ENCODE measurements at regions not wholly inside any gene's neighbourhood (a gene's known extent, or its start where the extent isn't known, plus 50 kb on each side); places are given as distances from the start of the nearest gene placed in this dataset.
"Not testable (repeated sequence)": the region's sequence is repeated elsewhere in the genome, so short reads cannot be mapped to it uniquely, and the experiment has no call there.

DNA sequence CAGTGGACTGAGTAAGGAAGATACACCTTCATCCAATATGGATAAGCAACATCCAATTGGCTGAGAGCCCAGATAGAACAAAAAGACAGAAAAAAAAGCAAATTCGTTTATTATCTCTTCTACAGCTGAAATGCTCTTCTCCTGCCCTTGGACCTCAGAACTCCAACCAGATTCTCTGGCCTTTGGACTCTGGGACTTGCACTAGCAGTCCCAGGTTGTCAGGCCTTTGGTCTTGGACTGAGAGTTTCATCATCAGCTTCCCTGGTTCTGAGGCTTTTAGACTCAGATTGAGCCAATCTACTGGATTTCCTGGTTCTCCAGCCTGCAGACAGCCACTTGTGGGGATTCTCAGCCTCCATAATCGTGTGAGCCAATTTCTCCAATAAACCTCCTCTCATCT lies 926.8 kb downstream of the PLA2G4A start:
- DNase-seq = no peak

DNA sequence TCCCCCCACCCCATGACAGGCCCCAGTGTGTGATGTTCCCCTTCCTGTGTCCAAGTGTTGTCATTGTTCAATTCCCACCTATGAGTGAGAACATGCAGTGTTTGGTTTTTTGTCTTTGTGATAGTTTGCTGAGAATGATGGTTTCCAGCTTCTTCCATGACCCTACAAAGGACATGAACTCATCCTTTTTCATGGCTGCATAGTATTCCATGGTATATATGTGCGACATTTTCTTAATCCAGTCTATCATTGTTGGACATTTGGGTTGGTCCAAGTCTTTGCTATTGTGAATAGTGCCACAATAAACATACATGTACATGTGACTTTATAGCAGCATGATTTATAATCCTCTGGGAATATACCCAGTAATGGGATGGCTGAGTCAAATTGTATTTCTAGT lies 927.9 kb downstream of the PLA2G4A start:
- not testable (repeated sequence) for DNase-seq

DNA sequence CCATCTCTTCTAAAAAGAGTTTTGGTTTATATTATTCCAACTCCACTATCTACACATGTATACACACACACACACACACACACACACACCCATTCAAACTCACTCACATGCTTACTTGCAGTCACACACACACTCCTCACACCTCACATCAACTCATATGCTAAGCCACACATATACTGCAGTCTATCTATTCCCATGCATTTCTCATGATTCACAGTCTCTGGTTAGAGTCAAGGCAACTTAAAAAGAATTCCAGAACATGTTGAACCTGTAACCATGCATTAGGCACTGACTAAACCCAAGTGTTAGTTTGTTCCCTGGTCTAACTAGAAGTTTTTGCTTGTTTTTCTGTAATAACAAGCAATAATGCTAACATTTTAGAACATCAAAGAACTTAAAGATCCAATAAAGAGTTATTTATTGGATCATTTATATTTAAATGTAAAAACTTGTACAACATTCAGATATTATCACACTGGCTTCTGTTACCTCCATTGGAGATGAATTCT lies 931.1 kb downstream of the PLA2G4A start:
- DNase-seq = no peak

DNA sequence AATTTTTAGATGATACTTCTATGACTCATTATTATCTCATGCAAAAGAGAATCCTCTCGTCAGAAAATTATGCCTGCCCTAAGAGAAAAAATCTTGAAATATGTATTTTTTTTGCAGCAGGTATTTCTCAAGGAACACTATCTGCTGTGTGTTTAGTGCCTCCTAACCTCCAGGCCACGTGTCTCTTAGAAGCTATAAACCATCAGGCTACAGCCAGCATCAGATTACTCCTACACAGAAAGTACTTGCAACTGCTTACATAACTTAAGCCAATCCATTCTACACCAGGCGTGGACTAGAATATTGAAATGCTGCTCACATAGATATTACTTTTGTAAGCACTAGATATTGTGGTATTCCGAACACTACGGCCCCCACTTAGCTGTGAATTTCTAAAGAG lies 933.4 kb downstream of the PLA2G4A start:
- DNase-seq = no peak

DNA sequence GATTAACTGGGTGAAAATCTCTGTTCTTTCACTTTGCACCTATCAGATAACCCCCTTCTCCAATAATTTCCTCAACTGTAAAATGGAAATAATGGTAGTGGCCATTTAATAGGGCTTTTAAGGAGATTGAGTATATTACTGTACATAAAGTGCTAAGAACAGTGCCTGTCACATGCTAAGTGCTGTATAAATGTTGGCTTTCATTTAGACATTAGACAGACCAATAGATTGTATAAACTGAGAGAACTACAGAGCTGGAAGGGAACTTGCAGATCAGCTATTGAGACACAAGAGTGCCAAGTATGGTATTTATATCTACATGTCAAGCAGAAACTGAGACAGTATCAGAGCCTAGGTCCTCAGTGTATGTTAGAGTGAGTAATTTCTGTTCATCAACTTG lies 934.7 kb downstream of the PLA2G4A start:
- DNase-seq = no peak

DNA sequence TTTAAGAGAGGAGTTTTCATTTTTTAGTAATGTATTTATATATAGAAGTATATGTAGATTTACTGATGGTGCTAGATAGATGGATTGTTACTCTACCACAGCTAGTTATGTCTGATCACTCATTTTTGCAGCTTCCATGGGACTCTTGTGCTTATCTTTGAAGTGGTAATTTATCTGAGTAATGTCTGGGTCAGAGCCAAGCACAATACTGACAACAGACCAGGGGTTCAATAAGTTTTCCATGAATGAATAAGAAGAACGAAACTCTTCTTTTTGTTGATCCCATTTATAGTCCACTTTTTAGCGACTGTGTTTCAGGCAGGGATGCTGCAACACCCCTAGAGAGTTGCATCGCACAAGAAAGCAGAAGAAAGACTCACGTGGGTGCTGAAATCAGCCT lies 935.2 kb downstream of the PLA2G4A start:
- DNase-seq = no peak

DNA sequence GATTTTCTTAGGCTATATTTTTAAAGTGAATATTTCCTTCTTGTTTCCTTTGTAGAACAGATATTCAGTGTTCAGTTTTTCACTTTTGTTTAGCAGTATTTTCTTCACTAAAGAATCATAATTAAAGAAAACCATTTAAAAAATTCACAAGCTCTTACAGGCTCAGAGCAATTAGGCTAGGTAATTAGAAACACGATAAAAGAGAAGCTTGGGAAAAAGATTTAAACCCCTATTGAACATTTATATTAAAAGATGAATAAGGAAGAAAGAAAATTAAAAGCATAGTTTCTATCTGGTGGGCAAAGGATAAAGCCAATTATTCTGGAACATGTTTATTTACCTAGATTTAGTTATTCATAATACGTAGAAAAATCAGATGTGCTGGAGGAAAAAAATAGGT lies 942.6 kb downstream of the PLA2G4A start:
- no peak for DNase-seq

DNA sequence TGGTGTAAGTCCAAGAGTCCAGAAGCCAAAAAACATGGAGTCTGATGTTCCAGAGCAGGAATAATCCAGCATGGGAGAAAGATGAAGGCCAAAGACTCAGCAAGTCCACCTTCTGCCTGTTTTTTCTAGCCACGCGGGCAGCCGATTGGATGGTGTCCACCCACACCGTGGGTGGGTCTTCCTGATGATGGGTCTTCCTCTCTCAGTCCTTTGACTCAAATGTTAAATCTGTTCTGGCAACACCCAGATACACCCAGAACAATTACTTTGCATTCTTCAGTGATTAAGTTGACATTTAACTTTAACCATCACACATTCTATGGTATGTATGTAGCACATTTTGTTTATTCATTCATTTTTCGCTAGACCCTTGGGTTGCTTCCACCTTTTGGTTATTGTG lies 944.4 kb downstream of the PLA2G4A start:
- no peak for DNase-seq

DNA sequence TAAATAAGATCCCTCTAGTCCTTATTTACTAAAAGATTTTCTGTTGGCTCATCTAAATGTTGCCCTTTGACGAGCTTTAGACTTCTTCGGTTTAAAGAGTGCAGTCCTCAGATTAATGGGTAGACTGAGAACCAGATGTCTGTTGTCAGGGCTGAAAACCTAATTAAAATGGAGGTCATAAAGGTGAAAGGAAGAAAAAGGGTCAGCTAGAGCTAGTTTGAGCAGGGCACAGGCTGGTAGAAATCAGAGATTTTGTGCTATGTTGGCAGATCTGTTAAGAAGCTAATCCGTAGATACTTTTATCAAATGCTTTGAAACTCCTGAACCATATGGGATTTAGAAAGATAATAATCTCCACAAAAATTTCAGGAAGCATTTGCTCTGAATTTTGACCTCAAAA lies 959.0 kb downstream of the PLA2G4A start:
- DNase-seq = no peak

DNA sequence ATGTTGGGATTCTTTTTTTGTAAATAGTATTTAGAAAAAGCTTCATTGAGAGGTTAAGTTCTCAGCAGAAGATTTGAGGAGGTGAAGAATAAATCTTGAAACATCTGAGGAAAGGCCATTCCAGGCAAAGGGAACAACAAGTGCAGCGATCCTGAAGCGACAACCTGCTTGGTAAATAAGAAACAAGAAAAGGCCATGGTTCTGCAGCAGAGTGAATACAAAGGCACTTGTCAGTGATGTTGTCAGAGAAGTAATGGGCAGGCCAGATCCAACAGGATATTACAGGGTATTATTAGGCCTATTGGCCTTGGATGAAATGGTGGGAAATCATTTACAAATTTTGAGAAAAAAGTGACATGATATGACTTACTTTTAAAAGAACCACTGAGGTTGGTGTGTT lies 960.0 kb downstream of the PLA2G4A start:
- DNase-seq = no peak

DNA sequence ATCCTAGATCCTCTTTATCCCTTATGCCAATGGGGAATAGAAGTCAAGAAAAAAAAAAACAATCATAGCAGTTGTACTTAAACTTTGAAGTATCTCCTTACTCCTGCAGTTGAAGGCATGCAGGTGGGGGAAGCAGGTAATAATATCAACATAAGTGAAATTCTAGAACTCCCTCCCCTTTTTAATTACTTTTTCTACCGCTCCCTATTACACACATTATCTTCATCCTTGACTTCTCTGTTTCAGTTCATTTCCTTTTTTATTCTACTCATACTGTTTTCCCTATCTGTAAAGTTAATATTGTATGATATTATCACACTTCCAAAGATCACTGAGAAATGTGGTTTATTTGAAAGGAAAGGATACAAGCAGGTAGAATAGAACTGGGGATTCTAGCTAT lies 962.0 kb downstream of the PLA2G4A start:
- DNase-seq = no peak

DNA sequence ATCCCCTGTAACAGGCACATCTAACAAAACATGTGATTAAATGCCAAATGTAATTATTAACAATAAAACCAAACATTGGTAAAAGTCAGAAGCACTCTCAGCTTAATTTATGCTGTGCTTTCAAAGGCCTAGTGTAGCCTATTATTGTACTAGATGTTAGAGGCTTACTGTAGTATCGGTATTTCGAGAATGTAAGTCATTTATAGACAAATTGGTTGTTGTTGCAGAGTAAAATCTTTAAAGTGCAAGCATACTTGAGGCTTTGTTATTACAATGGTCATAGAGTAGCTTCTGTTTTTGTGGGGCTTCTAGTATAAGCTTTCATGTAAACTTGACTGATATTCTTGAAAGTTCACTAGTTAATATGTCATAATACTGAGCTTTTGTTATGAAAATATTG lies 965.8 kb downstream of the PLA2G4A start:
- no peak for DNase-seq

DNA sequence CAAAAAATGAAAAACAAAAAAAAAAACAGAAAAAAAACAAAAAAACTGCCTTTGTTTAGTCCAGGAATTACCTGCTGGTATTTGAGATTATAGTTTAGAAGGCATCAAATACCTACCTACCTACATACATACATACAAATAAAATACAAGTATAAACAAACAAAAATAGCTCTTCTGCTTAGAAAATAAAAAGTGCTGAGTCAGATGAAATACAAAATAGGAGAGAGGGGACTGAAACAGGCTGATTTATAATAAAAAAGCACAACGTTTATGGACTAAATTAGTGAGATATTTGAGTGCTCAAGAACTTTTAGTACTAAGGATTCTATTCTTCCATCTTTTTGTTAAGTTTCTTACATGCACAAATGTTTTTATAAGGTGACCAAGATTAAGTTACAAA lies 980.8 kb downstream of the PLA2G4A start:
- DNase-seq = no peak

DNA sequence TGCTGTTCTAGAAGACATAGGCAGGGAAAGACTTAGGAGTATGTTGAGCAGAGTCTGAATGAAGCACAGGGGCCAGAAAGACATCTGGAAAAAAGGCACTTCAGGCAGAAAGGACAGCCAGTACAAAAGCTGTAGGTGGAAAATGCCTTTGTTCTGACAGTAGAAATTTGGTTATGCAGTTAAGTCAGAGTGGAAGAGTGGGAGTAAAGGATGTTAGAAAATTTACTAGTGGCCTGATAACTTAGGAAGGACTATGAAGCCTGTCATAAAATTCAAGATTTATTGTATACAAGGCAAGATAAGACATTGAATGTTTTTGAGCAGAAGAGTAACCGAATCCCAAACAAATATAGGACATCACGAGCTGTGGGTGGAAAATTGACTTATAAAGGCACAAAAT lies 987.9 kb downstream of the PLA2G4A start:
- DNase-seq = no peak

DNA sequence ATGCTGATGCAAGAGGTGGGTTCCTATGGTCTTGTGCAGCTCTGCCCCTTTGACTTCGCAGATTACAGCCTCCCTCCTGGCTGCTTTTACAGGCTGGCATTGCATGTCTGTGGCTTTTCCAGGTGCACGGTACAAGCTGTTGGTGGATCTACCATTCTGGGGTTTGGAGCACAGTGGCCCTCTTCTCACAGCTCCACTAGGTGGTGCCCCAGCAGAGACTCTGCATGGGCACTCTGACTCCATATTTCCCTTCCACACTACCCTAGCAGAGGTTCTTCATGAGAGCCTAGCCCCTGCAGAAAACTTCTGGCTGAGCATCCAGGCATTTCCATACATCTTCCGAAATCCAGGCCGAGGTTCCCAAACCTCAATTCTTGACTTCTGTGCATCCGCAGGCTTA lies 989.0 kb downstream of the PLA2G4A start:
- DNase-seq = no peak

DNA sequence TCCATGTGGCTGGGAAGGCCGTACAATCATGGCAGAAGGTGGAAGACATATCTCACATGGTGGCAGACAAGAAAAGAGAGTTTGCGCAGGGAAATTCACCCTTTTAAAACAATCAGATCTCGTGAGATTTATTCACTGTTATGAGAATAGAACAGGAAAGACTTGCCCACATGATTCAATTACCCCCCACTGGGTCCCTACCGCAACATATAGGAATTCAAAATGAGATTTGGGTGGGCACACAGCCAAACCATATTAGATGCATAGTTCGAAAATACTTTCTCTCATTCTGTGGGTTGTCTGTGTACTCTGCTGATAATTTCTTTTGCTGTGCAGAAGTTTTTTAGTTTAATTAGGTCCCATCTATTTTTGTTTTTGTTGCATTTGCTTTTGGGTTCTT lies 990.3 kb downstream of the PLA2G4A start:
- no peak for DNase-seq

DNA sequence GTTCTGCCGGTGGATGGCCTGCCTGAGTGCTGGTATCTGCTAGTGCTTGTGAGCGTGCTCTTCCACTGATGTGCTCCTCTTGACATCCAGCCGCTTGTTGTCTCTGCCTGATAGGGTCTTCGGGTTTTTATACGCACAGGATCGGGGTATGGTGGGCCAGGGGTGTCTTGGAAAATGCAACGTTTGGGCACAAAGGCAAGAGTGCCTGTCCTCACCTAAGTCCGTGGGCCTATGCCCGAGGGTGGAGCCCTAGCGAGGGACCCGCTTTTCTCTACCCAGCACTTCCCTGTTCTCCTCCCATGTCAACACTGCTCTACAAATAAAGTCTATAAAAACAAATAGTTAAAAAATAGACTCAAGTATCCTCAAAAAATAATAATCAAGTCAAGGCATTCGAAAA lies 1007.8 kb downstream of the PLA2G4A start:
- DNase-seq = no peak

DNA sequence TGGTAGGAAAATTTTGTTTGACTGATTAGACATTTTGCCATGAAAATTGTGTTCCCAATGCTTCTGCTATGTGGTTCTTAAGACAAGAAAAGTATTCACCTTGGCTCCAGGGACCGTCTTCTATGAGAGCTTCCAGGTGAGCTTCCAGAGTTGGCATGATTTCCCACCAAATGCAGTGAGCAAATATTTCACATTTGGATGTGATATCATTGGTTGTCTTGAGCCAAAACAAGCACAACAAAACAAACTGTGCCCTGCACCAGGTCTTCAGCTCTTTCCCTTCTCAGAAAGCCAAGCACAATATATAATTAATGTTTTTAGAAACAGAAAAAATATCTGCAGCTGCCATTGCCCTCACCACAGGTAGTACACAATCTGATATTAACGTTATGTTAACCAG lies 1009.0 kb downstream of the PLA2G4A start:
- no peak for DNase-seq

DNA sequence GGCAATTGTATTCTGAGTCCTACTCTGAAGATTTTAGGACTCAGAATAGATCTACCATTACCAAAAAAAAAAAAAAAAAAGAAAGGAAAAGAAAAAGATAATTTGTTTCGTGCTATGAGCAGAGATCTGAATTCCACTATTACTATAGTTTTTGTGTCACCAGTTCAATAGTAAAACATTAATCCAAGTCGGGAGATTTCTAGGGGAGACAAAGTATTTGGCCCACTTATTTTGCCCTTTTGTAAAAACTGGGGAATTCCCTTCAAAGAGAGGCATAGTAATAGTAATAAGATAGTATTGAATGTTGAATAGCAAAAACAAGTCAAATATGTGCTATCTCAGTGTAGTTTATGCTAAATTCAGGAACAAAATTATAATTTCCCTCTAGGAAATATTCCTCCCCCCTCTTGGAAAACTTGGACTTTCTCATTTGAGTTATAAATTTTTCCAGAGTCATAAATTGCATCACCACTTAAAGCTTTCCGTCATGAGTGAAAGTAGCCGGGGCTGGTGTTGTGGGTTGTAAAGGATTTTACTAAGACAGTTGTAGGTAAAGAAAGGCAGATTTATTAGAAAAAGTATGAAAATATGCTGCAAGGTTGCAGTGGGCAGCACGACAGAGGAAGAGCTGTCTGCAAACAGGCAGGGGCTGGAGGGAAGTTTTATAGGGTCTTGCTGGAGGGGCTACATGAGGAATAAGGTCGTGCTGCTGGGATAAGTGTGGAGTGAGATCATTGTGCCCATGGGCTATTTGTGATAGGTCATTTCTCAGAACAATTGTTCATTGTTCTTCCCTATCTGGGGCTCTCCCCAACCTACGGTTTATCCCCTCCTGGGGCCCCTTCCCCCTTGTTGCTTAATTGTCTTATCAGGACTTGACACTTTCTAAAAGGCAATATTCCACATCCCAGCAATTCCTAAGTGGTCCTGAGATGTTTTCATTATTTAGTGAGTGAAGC lies 1009.9 kb downstream of the PLA2G4A start:
- DNase-seq = no peak

DNA sequence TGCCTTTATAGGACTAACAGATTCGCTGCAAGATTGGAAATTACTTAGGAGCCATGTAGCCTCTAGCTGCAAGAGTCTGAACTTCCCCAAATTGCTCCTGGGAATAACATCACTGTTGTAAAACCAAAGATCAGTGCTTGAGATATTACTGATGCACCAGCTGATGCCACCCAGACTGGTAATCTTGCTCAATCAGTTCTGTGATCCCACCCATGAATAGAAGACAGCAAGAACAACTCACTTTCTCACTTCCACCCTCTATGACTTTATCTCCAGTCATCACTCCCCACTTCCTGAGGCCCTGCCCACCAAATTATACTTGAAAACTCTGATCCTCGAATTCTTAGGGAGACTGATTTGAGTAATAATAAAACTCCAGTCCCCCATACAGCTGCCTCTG lies 1011.1 kb downstream of the PLA2G4A start:
- no peak for DNase-seq

DNA sequence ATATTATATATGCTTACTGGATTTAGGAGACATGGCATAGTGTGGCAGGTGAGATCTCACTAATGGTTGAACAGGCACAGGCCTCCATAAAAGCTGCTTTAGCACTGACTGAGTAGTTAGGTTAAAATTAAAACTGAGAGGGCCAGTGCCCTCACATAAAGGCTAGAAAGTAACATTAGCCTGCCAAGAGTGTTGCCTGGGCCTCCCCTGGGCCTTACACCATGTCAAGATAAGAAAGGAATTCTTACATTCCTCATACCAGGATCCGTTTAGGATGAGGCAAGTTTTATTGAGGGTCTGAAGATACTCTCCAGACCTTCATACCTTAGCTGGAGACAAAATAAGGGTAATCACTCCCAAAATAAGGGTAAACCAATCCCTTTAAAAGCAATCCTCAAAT lies 1011.8 kb downstream of the PLA2G4A start:
- DNase-seq = no peak

DNA sequence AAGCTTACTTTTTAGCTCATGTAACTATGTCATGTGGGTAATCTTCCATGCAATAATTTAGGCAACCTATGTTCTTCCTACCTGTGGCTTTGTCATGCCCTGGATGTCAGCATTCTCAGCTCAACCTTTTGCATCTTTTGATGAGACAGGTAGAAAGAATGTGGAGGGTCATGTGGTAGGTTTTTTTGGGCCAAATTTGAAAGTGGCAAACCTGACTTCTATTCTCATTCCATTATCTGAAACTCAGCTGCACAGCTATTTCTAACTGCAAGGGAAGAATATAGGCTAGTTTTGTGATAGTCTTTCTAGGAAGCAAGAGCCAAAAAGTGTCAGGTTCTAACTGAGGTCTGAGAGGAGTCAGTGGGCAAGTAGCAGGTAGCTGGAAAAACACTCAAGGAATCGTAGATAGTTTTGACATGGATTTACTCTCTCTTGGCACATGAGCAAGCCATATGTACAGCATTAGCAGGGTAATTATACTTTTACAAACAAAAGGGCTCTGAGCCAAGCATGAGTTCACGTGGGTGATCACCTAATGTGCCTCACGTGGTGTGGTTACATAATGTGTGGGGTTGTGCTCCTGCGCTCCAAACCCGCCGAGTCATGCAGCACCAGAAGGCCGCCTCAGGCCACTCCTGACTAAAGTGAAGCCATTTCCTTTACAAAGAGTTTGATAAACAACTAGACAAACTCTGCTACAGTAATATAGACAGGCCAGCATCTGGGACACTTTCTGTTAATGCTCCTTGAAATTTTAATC lies 1013.8 kb downstream of the PLA2G4A start:
- DNase-seq = no peak

DNA sequence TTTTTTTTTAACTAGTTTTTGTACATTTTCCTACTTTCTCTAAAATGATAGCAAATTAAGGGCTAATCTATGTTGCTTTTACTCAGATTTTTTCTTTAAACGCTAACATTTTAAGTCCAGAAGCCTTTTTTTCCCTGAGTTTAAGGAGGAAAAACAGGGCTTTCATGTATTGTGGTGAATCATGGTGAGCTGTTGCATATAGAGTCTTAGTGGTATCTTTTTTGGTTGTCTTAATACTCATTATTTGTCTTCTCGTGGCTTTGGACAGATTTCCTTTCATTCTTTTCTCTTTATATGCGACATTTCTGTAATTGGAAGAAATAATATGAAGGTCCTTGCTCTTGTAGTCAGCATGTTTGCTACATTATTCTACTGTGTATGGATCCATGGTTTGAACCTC lies 1015.6 kb downstream of the PLA2G4A start:
- no peak for DNase-seq

DNA sequence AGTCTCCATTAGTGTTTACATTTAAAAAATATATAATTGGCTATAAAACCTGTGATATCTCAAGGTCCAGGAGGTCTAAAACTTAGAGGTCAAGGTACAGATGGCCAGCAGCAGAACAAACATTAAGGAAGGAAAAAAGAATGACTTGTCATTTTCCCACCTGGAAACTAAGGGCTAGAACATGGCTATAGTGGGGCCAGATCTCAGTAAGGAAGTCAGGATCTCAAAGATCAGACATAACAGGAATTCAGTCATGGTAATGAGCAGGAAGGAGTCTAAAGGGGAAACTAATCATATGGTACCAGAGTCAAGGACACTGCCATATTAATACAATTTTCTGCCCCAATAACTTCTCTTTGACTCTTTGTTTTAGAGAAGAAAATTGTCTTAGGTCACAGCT lies 1018.8 kb downstream of the PLA2G4A start:
- DNase-seq = no peak
